ENCODE measurements at regions not wholly inside any gene's neighbourhood (a gene's known extent, or its start where the extent isn't known, plus 50 kb on each side); places are given as distances from the start of the nearest gene placed in this dataset.

GRCh38 chr9:82673201-82673600, 389.7 kb downstream of the RASEF start:
- peak; percentile 71 for DNase-seq (ENCODE audit: low read depth)
- no peak overlapping the region for H3K4me3 ChIP-seq (ENCODE audit: low read length)
- TF ChIP-seq, protein P1, sequence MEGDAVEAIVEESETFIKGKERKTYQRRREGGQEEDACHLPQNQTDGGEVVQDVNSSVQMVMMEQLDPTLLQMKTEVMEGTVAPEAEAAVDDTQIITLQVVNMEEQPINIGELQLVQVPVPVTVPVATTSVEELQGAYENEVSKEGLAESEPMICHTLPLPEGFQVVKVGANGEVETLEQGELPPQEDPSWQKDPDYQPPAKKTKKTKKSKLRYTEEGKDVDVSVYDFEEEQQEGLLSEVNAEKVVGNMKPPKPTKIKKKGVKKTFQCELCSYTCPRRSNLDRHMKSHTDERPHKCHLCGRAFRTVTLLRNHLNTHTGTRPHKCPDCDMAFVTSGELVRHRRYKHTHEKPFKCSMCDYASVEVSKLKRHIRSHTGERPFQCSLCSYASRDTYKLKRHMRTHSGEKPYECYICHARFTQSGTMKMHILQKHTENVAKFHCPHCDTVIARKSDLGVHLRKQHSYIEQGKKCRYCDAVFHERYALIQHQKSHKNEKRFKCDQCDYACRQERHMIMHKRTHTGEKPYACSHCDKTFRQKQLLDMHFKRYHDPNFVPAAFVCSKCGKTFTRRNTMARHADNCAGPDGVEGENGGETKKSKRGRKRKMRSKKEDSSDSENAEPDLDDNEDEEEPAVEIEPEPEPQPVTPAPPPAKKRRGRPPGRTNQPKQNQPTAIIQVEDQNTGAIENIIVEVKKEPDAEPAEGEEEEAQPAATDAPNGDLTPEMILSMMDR (IDR thresholded peaks at IDR 0.05; ENCODE audit: insufficient read depth, low read depth, low read length, missing control alignments) = no peak

GRCh38 chr9:82673919-82674318, 389.0 kb downstream of the RASEF start:
- peak; percentile 41 for DNase-seq (ENCODE audit: low read depth)
- TF ChIP-seq, protein P1 (IDR thresholded peaks at IDR 0.05; ENCODE audit: insufficient read depth, low read depth, low read length, missing control alignments) = no peak

DNA sequence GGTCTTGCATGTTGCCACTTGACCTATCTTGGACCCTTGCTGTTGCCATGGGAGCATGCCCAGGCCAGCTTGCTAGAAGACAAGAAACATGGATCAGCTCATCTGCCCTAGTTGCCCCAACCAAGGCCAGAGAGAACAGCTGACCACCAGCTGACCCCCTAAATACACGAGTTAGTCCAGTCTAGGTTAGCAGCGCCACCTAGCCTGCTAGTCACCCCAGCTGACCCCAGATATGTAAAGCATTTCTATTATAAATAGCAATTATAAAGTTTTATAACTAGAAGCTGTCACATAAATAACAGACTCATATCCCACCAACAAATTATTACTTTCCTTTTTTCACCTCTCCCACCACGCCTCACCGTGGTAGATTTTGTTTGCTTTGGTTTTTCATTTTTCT, 387.8 kb downstream of the RASEF start:
- no peak for DNase-seq (ENCODE audit: low read depth)
- TF ChIP-seq, protein P1 (IDR thresholded peaks at IDR 0.05; ENCODE audit: insufficient read depth, low read depth, low read length, missing control alignments) = no peak
- H3K4me3 ChIP-seq (ENCODE audit: low read length) = no peak overlapping the region

More at GRCh38 chr9:82673919-82674318, 389.0 kb downstream of the RASEF start:
- H3K4me3 ChIP-seq (ENCODE audit: low read length) = no peak overlapping the region

- DNase-seq (ENCODE audit: low read depth) = no peak
- H3K4me3 ChIP-seq (ENCODE audit: low read length) = no peak overlapping the region
- TF ChIP-seq, protein P1 (IDR thresholded peaks at IDR 0.05; ENCODE audit: insufficient read depth, low read depth, low read length, missing control alignments) = no peak
These were observed 387.3 kb downstream of the RASEF start for GRCh38 chr9:82675605-82676004.

DNA sequence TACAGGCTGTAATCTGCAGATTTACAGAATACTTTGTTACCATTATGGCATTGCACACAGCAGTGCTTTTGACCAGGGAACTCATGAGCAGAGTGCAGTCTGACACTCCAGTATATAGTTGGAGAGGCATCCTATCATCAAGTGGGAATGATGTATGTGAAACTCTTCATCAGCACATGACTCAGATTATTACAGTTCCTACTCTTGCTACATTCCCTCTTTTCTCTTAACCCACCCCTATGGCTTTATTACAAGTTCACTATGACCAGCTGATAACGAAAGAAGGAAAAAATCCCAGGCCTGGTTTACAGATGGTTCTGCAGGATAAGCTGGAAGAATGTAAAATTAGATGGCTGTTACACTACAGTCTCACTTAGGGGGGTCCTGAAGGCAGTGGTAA, 385.9 kb downstream of the RASEF start:
- peak; percentile 23 for DNase-seq (ENCODE audit: low read depth)
- no peak overlapping the region for H3K4me3 ChIP-seq (ENCODE audit: low read length)
- TF ChIP-seq, protein P1 (IDR thresholded peaks at IDR 0.05; ENCODE audit: insufficient read depth, low read depth, low read length, missing control alignments) = no peak

DNA sequence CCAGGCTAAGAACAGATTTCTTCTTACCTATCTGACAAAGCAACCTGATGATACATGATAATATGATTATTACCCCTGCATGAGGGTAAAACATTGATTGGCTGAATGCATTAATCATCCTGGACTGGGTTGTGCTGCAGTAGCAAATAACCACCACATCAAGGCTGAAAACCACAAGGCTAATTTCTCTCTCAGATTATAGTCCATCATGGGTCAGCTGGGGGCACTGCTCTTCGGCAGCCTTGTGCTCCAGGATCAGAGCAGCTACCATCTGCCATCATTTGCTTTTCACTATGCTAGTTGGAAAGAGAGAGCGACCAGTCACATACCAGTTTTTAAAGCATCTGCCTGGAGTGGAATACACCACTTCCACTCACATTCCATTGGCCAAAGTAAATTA, 383.5 kb downstream of the RASEF start:
- TF ChIP-seq, protein P1 (IDR thresholded peaks at IDR 0.05; ENCODE audit: insufficient read depth, low read depth, low read length, missing control alignments) = no peak
- no peak overlapping the region for H3K4me3 ChIP-seq (ENCODE audit: low read length)
- DNase-seq (ENCODE audit: low read depth) = no peak

DNA sequence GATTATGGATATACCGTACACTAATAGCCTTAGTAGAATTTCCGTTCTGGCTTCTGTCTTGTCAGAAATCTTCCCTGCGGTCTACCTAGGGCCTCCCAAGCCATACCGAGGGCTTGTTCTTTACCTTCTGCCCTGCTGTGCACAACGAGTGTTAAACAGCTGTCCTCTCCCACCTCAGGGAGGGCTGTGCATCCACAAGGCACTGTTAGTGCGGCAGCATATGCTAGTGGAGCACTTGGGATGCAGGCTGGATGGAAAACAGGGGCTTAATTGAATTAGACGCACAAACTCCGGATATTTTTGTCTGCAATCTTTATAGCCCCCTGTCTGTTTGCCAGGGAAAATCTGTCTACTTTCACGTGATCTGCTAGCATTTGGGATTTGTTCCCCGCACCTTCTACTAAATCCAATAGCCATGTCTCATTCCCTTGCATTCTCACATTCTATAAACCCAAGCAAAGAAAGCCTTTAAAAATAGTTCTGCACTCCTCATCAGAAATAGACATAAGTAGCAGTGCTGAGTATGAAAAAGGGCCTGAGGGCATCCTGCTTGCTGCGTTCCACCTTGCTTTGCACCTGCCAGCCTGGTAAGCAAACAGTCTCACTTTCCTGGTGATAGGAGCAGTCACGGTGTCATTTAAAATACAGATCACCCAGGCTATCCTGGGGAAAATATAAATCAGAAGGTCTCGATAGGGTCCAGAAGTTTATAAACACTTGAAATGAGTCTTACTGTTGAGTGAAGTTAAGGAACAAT, 382.6 kb downstream of the RASEF start:
- DNase-seq (ENCODE audit: low read depth) = peak; percentile 19
- TF ChIP-seq, protein P1 (IDR thresholded peaks at IDR 0.05; ENCODE audit: insufficient read depth, low read depth, low read length, missing control alignments) = no peak
- no peak overlapping the region for H3K4me3 ChIP-seq (ENCODE audit: low read length)

Data from epithelial cell of esophagus (primary cell).